ENCODE measurements at regions not wholly inside any gene's neighbourhood (a gene's known extent, or its start where the extent isn't known, plus 50 kb on each side); places are given as distances from the start of the nearest gene placed in this dataset.

DNA sequence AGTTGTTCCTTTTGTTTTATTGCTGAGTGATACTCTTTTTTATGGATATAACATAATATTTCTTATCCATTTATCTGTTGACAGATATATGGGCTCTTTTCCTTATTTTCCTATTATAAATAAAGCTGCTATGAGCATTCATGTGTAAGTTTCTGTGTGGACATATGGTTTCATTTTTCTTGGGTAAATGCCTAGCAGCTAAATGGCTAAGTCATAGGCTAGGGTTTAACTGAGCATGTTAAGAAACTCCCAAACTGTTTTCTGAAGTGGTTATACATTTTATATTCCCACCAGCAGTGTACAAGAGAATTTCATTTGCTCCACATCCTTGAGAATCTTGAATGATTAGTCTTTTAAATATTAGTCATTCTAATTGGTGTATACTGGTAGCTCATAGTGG, 786.6 kb upstream of the CDH2 start:
- ChIA-PET CTCF (no interaction called here), POLR2A (no interaction called here)
- TF ChIP-seq CTCF (IDR thresholded peaks at IDR 0.05), result no peak
- H3K4me1 Mint-ChIP-seq, result no peaks in the 10 kb centered on the region
- DNase-seq, result no peak
- intact Hi-C loops (cut with micrococcal nuclease), result no loop called here
- H3K27ac Mint-ChIP-seq, result no peak overlapping the region
- H3K36me3 Mint-ChIP-seq (ENCODE audit: low read depth), result no peaks in the 10 kb centered on the region
- no peaks in the 10 kb centered on the region for H3K27me3 Mint-ChIP-seq
- no peak for ATAC-seq (ENCODE audit: low read depth)
- no peak overlapping the region for H3K4me3 Mint-ChIP-seq
- H3K9me3 Mint-ChIP-seq, result peaks cover 8% of the 10 kb centered on the region

GRCh38 chr18:28961669-28962228, 784.8 kb upstream of the CDH2 start:
- ATAC-seq (ENCODE audit: low read depth) (no peak), DNase-seq (no peak)
- Mint-ChIP-seq H3K36me3 (ENCODE audit: low read depth) (no peaks in the 10 kb centered on the region), H3K4me1 (no peaks in the 10 kb centered on the region), H3K4me3 (no peak overlapping the region), H3K9me3 (peaks cover 5% of the 10 kb centered on the region), H3K27me3 (no peaks in the 10 kb centered on the region), H3K27ac (no peak overlapping the region)
- POLR2A ChIA-PET, result no interaction called here
- CTCF ChIA-PET, result no interaction called here
- intact Hi-C loops (cut with micrococcal nuclease), result no loop called here
- TF ChIP-seq CTCF (IDR thresholded peaks at IDR 0.05), result no peak

DNA sequence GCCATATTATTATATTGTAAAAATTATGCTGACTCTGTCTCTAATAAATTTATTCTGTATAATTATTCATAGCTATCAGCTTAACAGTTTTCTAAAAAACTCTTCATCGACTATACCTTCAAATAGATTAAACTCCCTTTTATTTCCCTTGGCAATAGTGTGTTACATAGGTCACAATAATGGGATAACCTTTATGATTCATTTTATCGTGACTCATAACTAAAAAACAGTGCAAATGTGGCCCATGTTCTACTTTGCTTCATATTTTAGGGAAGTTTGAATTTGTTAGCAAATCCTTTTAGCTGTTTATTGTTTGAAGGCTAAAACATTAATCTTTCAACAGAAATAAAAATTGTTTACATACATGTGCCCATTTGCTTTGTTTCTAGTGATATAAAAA, 783.2 kb upstream of the CDH2 start:
- intact Hi-C loops (cut with micrococcal nuclease), result no loop called here
- CTCF ChIA-PET, result no interaction called here
- no peak for DNase-seq
- TF ChIP-seq CTCF (IDR thresholded peaks at IDR 0.05), result no peak
- ATAC-seq (ENCODE audit: low read depth), result no peak
- Mint-ChIP-seq H3K27me3 (no peaks in the 10 kb centered on the region), H3K4me3 (no peak overlapping the region), H3K27ac (no peak overlapping the region), H3K36me3 (ENCODE audit: low read depth) (no peaks in the 10 kb centered on the region), H3K9me3 (peaks cover 9% of the 10 kb centered on the region), H3K4me1 (no peaks in the 10 kb centered on the region)
- POLR2A ChIA-PET, result no interaction called here

GRCh38 chr18:28952339-28952738, 775.4 kb upstream of the CDH2 start:
- Mint-ChIP-seq H3K9me3 (peaks cover 10% of the 10 kb centered on the region), H3K4me3 (no peak overlapping the region), H3K27me3 (no peaks in the 10 kb centered on the region), H3K4me1 (no peaks in the 10 kb centered on the region), H3K36me3 (ENCODE audit: low read depth) (no peaks in the 10 kb centered on the region), H3K27ac (no peak overlapping the region)
- TF ChIP-seq CTCF (IDR thresholded peaks at IDR 0.05), result no peak
- intact Hi-C loops (cut with micrococcal nuclease), result no loop called here
- ATAC-seq (ENCODE audit: low read depth), result no peak
- no peak for DNase-seq
- ChIA-PET POLR2A (no interaction called here), CTCF (no interaction called here)

DNA sequence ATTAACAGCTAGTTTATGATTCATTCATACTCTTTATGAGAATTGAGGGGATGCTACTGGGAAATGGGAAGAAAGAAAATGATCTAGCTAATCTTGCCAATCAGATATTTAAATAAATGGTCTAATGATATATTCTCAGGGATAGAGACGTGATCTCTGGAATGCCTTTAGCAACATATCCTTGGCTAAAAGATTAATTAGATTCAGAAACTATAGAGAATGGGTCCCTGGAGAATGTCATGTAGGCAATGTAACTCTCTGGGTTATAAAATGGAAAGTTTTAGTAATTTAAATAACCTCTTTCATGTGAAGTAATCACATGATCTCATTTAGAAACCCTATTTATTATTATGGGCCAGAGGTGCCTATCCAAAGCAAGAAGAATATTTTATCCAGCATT, 771.0 kb upstream of the CDH2 start:
- Mint-ChIP-seq H3K27ac (no peak overlapping the region), H3K36me3 (ENCODE audit: low read depth) (no peaks in the 10 kb centered on the region), H3K9me3 (peaks cover 12% of the 10 kb centered on the region), H3K4me1 (no peaks in the 10 kb centered on the region), H3K4me3 (no peak overlapping the region), H3K27me3 (no peaks in the 10 kb centered on the region)
- DNase-seq (no peak), ATAC-seq (ENCODE audit: low read depth) (no peak)
- intact Hi-C loops (cut with micrococcal nuclease), result no loop called here
- CTCF ChIA-PET, result no interaction called here
- no peak for TF ChIP-seq CTCF (IDR thresholded peaks at IDR 0.05)
- POLR2A ChIA-PET, result no interaction called here
